Mesenchymal stem cell (in vitro differentiated cells and primary cell): ENCODE measurements at regions not wholly inside any gene's neighbourhood (a gene's known extent, or its start where the extent isn't known, plus 50 kb on each side); places are given as distances from the start of the nearest gene placed in this dataset.
A peak's percentile ranks its signal among the peaks of the same experiment; 100 is the strongest.

ENCODE experiments used
- DNase-seq: peaks from one replicate; pipeline ENCODE4 v3.0.0-alpha.2; 2013
- H2AFZ ChIP-seq: one replicate; pipeline ENCODE4 v1.6.1; 2013; ENCODE audit warnings: low read depth, mild to moderate bottlenecking, control low read depth, inconsistent platforms, low read length, moderate library complexity
- H2AK5ac ChIP-seq: 2 replicates; pipeline ENCODE4 v1.6.1; 2013; ENCODE audit warnings: low read length, moderate library complexity, mild to moderate bottlenecking, inconsistent platforms; ENCODE audit not compliant: severe bottlenecking
- H2BK120ac ChIP-seq: one replicate; pipeline ENCODE4 v1.6.1; 2013; ENCODE audit warnings: low read depth, mild to moderate bottlenecking, inconsistent platforms, low read length, moderate library complexity
- H2BK12ac ChIP-seq, 2 experiments: one replicate each; pipeline ENCODE4 v1.6.1; 2013; ENCODE audit warnings: inconsistent platforms in 2 of 2, low read length in 2 of 2, mild to moderate bottlenecking in 2 of 2, moderate library complexity in 2 of 2, control low read depth in 1 of 2
- H2BK15ac ChIP-seq: one replicate; pipeline ENCODE4 v1.6.1; 2013; ENCODE audit warnings: mild to moderate bottlenecking, low read depth, inconsistent platforms; ENCODE audit not compliant: poor library complexity, severe bottlenecking
- H2BK5ac ChIP-seq: 2 replicates; pipeline ENCODE4 v1.6.1; 2013; ENCODE audit warnings: low read depth, mild to moderate bottlenecking, low read length, control low read depth, inconsistent platforms; ENCODE audit not compliant: poor library complexity, severe bottlenecking
- H3K14ac ChIP-seq, 2 experiments: one replicate each; pipeline ENCODE4 v1.6.1; 2013; ENCODE audit warnings: inconsistent platforms in 2 of 2, low read length in 2 of 2, control low read depth in 1 of 2, mild to moderate bottlenecking in 1 of 2, moderate library complexity in 1 of 2
- H3K18ac ChIP-seq, 2 experiments: one replicate each; pipeline ENCODE4 v1.6.1; 2013; ENCODE audit warnings: inconsistent platforms in 2 of 2, low read length in 2 of 2, control low read depth in 1 of 2, low read depth in 1 of 2, mild to moderate bottlenecking in 1 of 2
- H3K23ac ChIP-seq, 2 experiments: one replicate each; pipeline ENCODE4 v1.6.1; 2013; ENCODE audit warnings: inconsistent platforms in 2 of 2, low read length in 2 of 2, mild to moderate bottlenecking in 2 of 2, moderate library complexity in 2 of 2, control low read depth in 1 of 2
- H3K27ac ChIP-seq: 2 replicates; pipeline ENCODE4 v1.5.1; 2013; ENCODE audit warnings: mild to moderate bottlenecking, moderate library complexity, low read length, control low read depth, inconsistent platforms; ENCODE audit not compliant: poor library complexity, severe bottlenecking
- H3K27me3 ChIP-seq, 2 experiments: 2 replicates each; pipeline versions ENCODE4 v1.6.1 to v1.7.0; 2013; ENCODE audit warnings: low read length in 2 of 2, mild to moderate bottlenecking in 2 of 2, moderate library complexity in 2 of 2, control low read depth in 1 of 2, inconsistent platforms in 1 of 2; ENCODE audit not compliant: control insufficient read depth in 1 of 2, insufficient read depth in 1 of 2
- H3K36me3 ChIP-seq, 2 experiments: 2 replicates each; pipeline versions ENCODE4 v1.6.1 to v1.7.0; 2013; ENCODE audit warnings: low read length in 2 of 2, control low read depth in 1 of 2, inconsistent platforms in 1 of 2, low read depth in 1 of 2, mild to moderate bottlenecking in 1 of 2; ENCODE audit not compliant: insufficient read depth in 2 of 2, control insufficient read depth in 1 of 2
- H3K4ac ChIP-seq, 2 experiments: one replicate each; pipeline ENCODE4 v1.6.1; 2013; ENCODE audit warnings: inconsistent platforms in 2 of 2, low read length in 2 of 2, mild to moderate bottlenecking in 2 of 2, moderate library complexity in 2 of 2, control low read depth in 1 of 2, low read depth in 1 of 2
- H3K4me1 ChIP-seq: 2 replicates; pipeline ENCODE4 v1.6.1; 2013; ENCODE audit warnings: low read depth, low read length, control low read depth; ENCODE audit not compliant: control insufficient read depth, insufficient read depth
- H3K4me2 ChIP-seq: 2 replicates; pipeline ENCODE4 v1.6.1; 2013; ENCODE audit warnings: low read length, mild to moderate bottlenecking, inconsistent platforms; ENCODE audit not compliant: poor library complexity, severe bottlenecking
- H3K4me3 ChIP-seq, 2 experiments: 2 replicates each; pipeline versions ENCODE4 v1.5.1 to v1.7.0; 2013; ENCODE audit warnings: low read length in 2 of 2, mild to moderate bottlenecking in 2 of 2, control low read depth in 1 of 2, low read depth in 1 of 2; ENCODE audit not compliant: insufficient read depth in 1 of 2
- H3K79me1 ChIP-seq: replicated peaks from 2 replicates; pipeline ENCODE4 v1.6.1; 2013; ENCODE audit warnings: mild to moderate bottlenecking, control low read depth, low read length, inconsistent platforms; ENCODE audit not compliant: poor library complexity, severe bottlenecking
- H3K9ac ChIP-seq: 2 replicates; pipeline ENCODE4 v1.7.0; 2013; ENCODE audit warnings: mild to moderate bottlenecking, low read length, moderate library complexity
- H3K9me3 ChIP-seq: 2 replicates; pipeline ENCODE4 v1.7.0; 2013; ENCODE audit warnings: mild to moderate bottlenecking, low read length; ENCODE audit not compliant: control insufficient read depth
- H4K8ac ChIP-seq: one replicate; pipeline ENCODE4 v1.6.1; 2013; ENCODE audit warnings: inconsistent platforms, mild to moderate bottlenecking, low read length, moderate library complexity
- H4K91ac ChIP-seq: one replicate; pipeline ENCODE4 v1.6.1; 2013; ENCODE audit warnings: mild to moderate bottlenecking, low read length, inconsistent platforms
- WGBS: methylation state at CpG from one replicate; pipeline ENCODE4 v1.1.7; 2013; ENCODE audit warnings: mixed read lengths; 5-methylcytosine and 5-hydroxymethylcytosine counted together

- peak overlapping the region; percentile 94 for H2AK5ac ChIP-seq
- H3K9me3 ChIP-seq: peaks cover 19% of the 10 kb centered on the region
- H3K18ac ChIP-seq: peak overlapping the region in 1 of 2 experiments; percentile 64
- H2BK5ac ChIP-seq: no peak overlapping the region
- H3K9ac ChIP-seq: peak overlapping the region; percentile 9
- no CpG with 5 or more reads among the region's 1 CpG for WGBS
- peak overlapping the region; percentile 20 to 40 for H2BK12ac ChIP-seq
- peak overlapping the region; percentile 55 for H2BK120ac ChIP-seq
- no peak overlapping the region for H3K23ac ChIP-seq
- H3K27ac ChIP-seq: peak overlapping the region; percentile 63
- H2AFZ ChIP-seq: no peak overlapping the region
- peaks cover 54% of the 10 kb centered on the region for H3K4me1 ChIP-seq
- no peak overlapping the region for H3K4ac ChIP-seq
- H4K8ac ChIP-seq: no peak overlapping the region
- H3K79me1 ChIP-seq: peaks cover 24% of the 10 kb centered on the region
- H3K36me3 ChIP-seq: peaks cover 3 to 22% of the 10 kb centered on the region in 2 experiments
- H3K14ac ChIP-seq: no peak overlapping the region
- H2BK15ac ChIP-seq: peak overlapping the region; percentile 91
- H3K27me3 ChIP-seq: no peaks in the 10 kb centered on the region
- peak overlapping the region; percentile 67 for H4K91ac ChIP-seq
- no peak for DNase-seq
- H3K4me3 ChIP-seq: no peak overlapping the region
- no peak overlapping the region for H3K4me2 ChIP-seq
Measured at GRCh38 chr17:72422204-72422504, 301.3 kb downstream of the SOX9 start.

GRCh38 chr17:72422505-72423285 lies 301.9 kb downstream of the SOX9 start:
- Histone ChIP-seq H3K4me3 (peak overlapping the region in 1 of 2 experiments; percentile 47), H2AFZ (peak overlapping the region; percentile 29), H3K9ac (peak overlapping the region; percentile 9), H3K4me1 (peaks cover 59% of the 10 kb centered on the region), H2BK120ac (peak overlapping the region; percentile 55), H2BK5ac (no peak overlapping the region), H3K4ac (peak overlapping the region; percentile 31 to 68), H2BK12ac (peak overlapping the region; percentile 20 to 59), H3K36me3 (peaks cover 3 to 26% of the 10 kb centered on the region in 2 experiments), H4K91ac (peak overlapping the region; percentile 67), H2BK15ac (peak overlapping the region; percentile 91), H3K18ac (peak overlapping the region in 1 of 2 experiments; percentile 64), H3K14ac (no peak overlapping the region), H2AK5ac (peak overlapping the region; percentile 27), H3K23ac (no peak overlapping the region), H3K27ac (peak overlapping the region; percentile 63), H3K27me3 (no peaks in the 10 kb centered on the region), H3K9me3 (peaks cover 14% of the 10 kb centered on the region), H3K79me1 (peaks cover 26% of the 10 kb centered on the region), H3K4me2 (no peak overlapping the region), H4K8ac (peak overlapping the region; percentile 43)
- 21% methylated on average over 21 of the region's 21 CpGs for WGBS
- peak; percentile 99 for DNase-seq

- 52% methylated on average over 3 of the region's 5 CpGs for WGBS
Measured at GRCh38 chr17:72423286-72423589, 302.4 kb downstream of the SOX9 start.

GRCh38 chr17:72423718-72424117 lies 302.9 kb downstream of the SOX9 start:
- peak overlapping the region in 1 of 2 experiments; percentile 80 for H2BK12ac ChIP-seq
- H2BK15ac ChIP-seq: peak overlapping the region; percentile 64
- H4K91ac ChIP-seq: peak overlapping the region; percentile 57
- H2AK5ac ChIP-seq: peak overlapping the region; percentile 84
- no peak overlapping the region for H3K4me3 ChIP-seq
- H3K79me1 ChIP-seq: peaks cover 24% of the 10 kb centered on the region
- H2BK120ac ChIP-seq: peak overlapping the region; percentile 43
- peaks cover 62% of the 10 kb centered on the region for H3K4me1 ChIP-seq
- peak overlapping the region in 1 of 2 experiments; percentile 12 for H3K14ac ChIP-seq
- peak overlapping the region in 1 of 2 experiments; percentile 84 for H3K18ac ChIP-seq
- H3K23ac ChIP-seq: no peak overlapping the region
- no peak overlapping the region for H2BK5ac ChIP-seq
- H3K9me3 ChIP-seq: peaks cover 4% of the 10 kb centered on the region
- peaks cover 0 to 24% of the 10 kb centered on the region in 2 experiments for H3K36me3 ChIP-seq
- H3K27ac ChIP-seq: peak overlapping the region; percentile 63
- H2AFZ ChIP-seq: no peak overlapping the region
- no peak overlapping the region for H3K4me2 ChIP-seq
- WGBS: 87% methylated on average over 14 of the region's 14 CpGs
- no peak for DNase-seq
- no peak overlapping the region for H3K4ac ChIP-seq
- no peak overlapping the region for H4K8ac ChIP-seq
- H3K9ac ChIP-seq: no peak overlapping the region
- no peaks in the 10 kb centered on the region for H3K27me3 ChIP-seq

More at GRCh38 chr17:72423286-72423589, 302.4 kb downstream of the SOX9 start:
- no peak overlapping the region for H4K8ac ChIP-seq
- H2BK15ac ChIP-seq: no peak overlapping the region
- peak overlapping the region; percentile 29 for H2AFZ ChIP-seq
- no peak overlapping the region for H3K23ac ChIP-seq
- H3K27me3 ChIP-seq: no peaks in the 10 kb centered on the region
- H2BK12ac ChIP-seq: peak overlapping the region in 1 of 2 experiments; percentile 80
- peaks cover under 1 to 25% of the 10 kb centered on the region in 2 experiments for H3K36me3 ChIP-seq
- no peak overlapping the region for H2BK120ac ChIP-seq
- peaks cover 26% of the 10 kb centered on the region for H3K79me1 ChIP-seq
- peak overlapping the region; percentile 57 for H4K91ac ChIP-seq
- no peak overlapping the region for H3K4me2 ChIP-seq
- peak overlapping the region; percentile 84 for H2AK5ac ChIP-seq
- peak overlapping the region; percentile 17 to 84 for H3K18ac ChIP-seq
- H3K14ac ChIP-seq: peak overlapping the region in 1 of 2 experiments; percentile 12
- peak overlapping the region; percentile 63 for H3K27ac ChIP-seq
- DNase-seq: no peak
- H3K9ac ChIP-seq: no peak overlapping the region
- peaks cover 8% of the 10 kb centered on the region for H3K9me3 ChIP-seq
- peak overlapping the region; percentile 13 to 68 for H3K4ac ChIP-seq
- peaks cover 62% of the 10 kb centered on the region for H3K4me1 ChIP-seq
- no peak overlapping the region for H2BK5ac ChIP-seq
- no peak overlapping the region for H3K4me3 ChIP-seq
